Erythroblast (primary cell): ENCODE measurements at regions not wholly inside any gene's neighbourhood (a gene's known extent, or its start where the extent isn't known, plus 50 kb on each side); places are given as distances from the start of the nearest gene placed in this dataset.

ENCODE experiments used
- GATA1 ChIP-seq: IDR thresholded peaks from 2 replicates; pipeline ENCODE4 v1.6.1; 2011; ENCODE audit warnings: low read depth, mild to moderate bottlenecking, control low read depth, low read length, moderate library complexity
- POLR2A ChIP-seq: IDR thresholded peaks from 2 replicates; pipeline ENCODE4 v1.6.1; 2011; ENCODE audit warnings: mild to moderate bottlenecking, low read length

GRCh38 chr4:188732131-188732530 lies 592.9 kb downstream of the TRIML1 start:
- TF ChIP-seq POLR2A: no peak
- TF ChIP-seq GATA1: no peak
